ACHN (cell line): ENCODE measurements at regions not wholly inside any gene's neighbourhood (a gene's known extent, or its start where the extent isn't known, plus 50 kb on each side); places are given as distances from the start of the nearest gene placed in this dataset.

ENCODE experiments used
- DNase-seq: peaks from one replicate; pipeline ENCODE4 v3.0.0-alpha.2; 2015
- in situ Hi-C: cut with HindIII; loops from 2 replicates; pipeline ENCODE4 v1.10.0; 2017; ENCODE audit warnings: low sequenced_read_pairs, low pct_ligation_motif_present, low pct_unique_long_range_greater_than_20kb

- in situ Hi-C loops = no loop called here
- DNase-seq = no peak
Measured at GRCh38 chr3:95082191-95082590, 1019.3 kb downstream of the NSUN3 start.

- no peak for DNase-seq
- in situ Hi-C loops = no loop called here
Measured at GRCh38 chr3:95084738-95085137, 1021.9 kb downstream of the NSUN3 start.

GRCh38 chr3:95088464-95088863 lies 1025.6 kb downstream of the NSUN3 start:
- in situ Hi-C loops = no loop called here
- DNase-seq = no peak

- in situ Hi-C loops = no loop called here
- DNase-seq = no peak
Measured at GRCh38 chr3:95097493-95097892, 1034.6 kb downstream of the NSUN3 start.

- no peak for DNase-seq
- in situ Hi-C loops = no loop called here
Measured at GRCh38 chr3:95120921-95121320, 1058.1 kb downstream of the NSUN3 start.

- in situ Hi-C loops = no loop called here
Measured at GRCh38 chr3:95123104-95123503, 1060.2 kb downstream of the NSUN3 start.

GRCh38 chr3:95134693-95135413 lies 1072.0 kb downstream of the NSUN3 start:
- DNase-seq = no peak
- in situ Hi-C loops = no loop called here

More at GRCh38 chr3:95123104-95123503, 1060.2 kb downstream of the NSUN3 start:
- no peak for DNase-seq

- no peak for DNase-seq
- in situ Hi-C loops = no loop called here
Measured at GRCh38 chr3:95148107-95148506, 1085.2 kb downstream of the NSUN3 start.

- no peak for DNase-seq
- in situ Hi-C loops = no loop called here
Measured at GRCh38 chr3:95151590-95151989, 1088.7 kb downstream of the NSUN3 start.

GRCh38 chr3:95154766-95155165 lies 1091.9 kb downstream of the NSUN3 start:
- no peak for DNase-seq
- in situ Hi-C loops = no loop called here

- in situ Hi-C loops = no loop called here
- no peak for DNase-seq
Measured at GRCh38 chr3:95162794-95163193, 1099.9 kb downstream of the NSUN3 start.

- in situ Hi-C loops = no loop called here
- DNase-seq = no peak
Measured at GRCh38 chr3:95167748-95168147, 1104.9 kb downstream of the NSUN3 start.

- DNase-seq = no peak
- in situ Hi-C loops = no loop called here
Measured at GRCh38 chr3:95168526-95168925, 1105.7 kb downstream of the NSUN3 start.

- in situ Hi-C loops = no loop called here
- DNase-seq = no peak
Measured at GRCh38 chr3:95172164-95172943, 1109.5 kb downstream of the NSUN3 start.

- DNase-seq = no peak
- in situ Hi-C loops = no loop called here
Measured at GRCh38 chr3:95177096-95177495, 1114.2 kb downstream of the NSUN3 start.

- in situ Hi-C loops = no loop called here
- DNase-seq = no peak
Measured at GRCh38 chr3:95184038-95184437, 1121.2 kb downstream of the NSUN3 start.

GRCh38 chr3:95189348-95189747 lies 1126.5 kb downstream of the NSUN3 start:
- no peak for DNase-seq
- in situ Hi-C loops = no loop called here

- in situ Hi-C loops = no loop called here
- no peak for DNase-seq
Measured at GRCh38 chr3:95197661-95198060, 1134.8 kb downstream of the NSUN3 start.

GRCh38 chr3:95200384-95200783 lies 1137.5 kb downstream of the NSUN3 start:
- DNase-seq = no peak
- in situ Hi-C loops = no loop called here

- no peak for DNase-seq
- in situ Hi-C loops = no loop called here
Measured at GRCh38 chr3:95210878-95211277, 1148.0 kb downstream of the NSUN3 start.
